Non-pigmented ciliary epithelial cell (primary cell): ENCODE measurements at regions not wholly inside any gene's neighbourhood (a gene's known extent, or its start where the extent isn't known, plus 50 kb on each side); places are given as distances from the start of the nearest gene placed in this dataset.

ENCODE experiments used
- DNase-seq: peaks from one replicate; pipeline ENCODE4 v3.0.0-alpha.2; 2010; ENCODE audit warnings: low read depth

DNA sequence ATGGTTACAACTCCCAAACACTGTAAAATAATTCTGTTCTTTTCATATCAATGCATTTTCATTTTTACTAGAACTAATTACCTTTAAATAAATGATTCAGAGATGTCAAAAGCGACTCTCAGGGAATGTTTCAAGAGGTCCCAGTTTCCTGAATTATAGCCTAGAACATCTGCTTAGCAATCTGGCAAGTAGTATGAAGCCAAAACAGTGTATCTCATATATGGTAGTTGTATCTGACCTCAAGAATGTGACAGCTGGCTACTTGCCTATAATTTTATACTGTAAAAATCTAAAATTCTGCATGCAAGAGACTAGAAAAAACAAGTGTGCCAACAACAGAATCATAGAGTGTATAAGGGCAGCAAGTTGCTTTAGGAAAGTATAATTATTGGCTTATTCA, 187.7 kb upstream of the POU5F2 start:
- DNase-seq, result peak; percentile 19

DNA sequence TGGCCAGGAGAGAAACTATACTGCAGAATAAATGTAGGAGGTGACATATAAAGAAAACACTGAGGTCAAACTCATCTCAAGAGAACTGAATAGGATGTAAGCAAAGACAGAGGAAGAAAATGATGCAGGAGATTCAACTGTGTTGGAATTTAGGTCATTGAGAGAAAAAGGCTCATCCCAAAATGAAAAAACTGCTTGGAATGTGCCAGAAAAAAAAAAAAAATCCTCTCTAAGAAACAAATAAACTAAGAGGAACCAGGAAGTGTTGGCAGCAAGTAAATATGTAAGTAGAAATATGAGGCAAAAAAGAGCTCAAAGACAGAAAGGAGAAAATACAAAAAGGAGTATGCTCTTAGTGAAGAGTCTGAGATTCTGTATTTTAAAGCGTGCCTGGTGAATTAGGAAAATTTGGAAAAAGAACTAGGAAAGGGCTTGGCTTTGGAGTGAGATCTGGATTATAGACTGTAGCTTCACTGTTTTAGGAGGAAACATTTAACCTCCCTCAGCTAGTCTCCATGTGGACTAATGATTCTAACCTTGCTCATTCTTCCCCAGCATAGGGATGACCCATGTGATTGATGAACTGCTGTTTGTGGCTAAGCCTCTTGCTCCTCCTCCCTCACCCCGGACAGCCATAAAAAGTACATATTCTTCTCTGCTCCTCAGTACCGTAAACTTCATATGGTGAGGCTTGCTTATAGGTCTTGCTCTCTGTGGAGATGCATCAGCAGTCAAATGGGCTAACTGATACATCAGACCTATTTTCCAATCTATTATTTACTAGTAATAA, 185.6 kb upstream of the POU5F2 start:
- DNase-seq, result no peak

DNA sequence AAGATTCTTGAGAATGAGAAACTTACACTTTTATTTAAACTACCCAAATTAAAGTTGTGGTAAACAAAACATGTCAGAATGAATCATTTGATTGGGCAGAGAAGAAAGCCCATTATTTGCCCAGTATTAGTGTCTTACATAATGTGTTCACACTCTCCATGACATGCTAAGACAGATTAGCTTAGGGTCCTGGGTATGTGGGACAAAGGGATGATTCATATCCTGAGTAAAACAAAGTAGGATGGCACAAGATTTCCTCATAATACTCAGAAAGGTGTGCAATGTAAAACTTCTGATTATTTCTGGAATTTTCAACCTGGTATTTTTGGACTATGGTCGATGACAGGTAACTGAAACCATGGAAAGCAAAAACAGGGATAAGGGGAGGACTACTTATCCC, 183.9 kb upstream of the POU5F2 start:
- DNase-seq, result no peak

DNA sequence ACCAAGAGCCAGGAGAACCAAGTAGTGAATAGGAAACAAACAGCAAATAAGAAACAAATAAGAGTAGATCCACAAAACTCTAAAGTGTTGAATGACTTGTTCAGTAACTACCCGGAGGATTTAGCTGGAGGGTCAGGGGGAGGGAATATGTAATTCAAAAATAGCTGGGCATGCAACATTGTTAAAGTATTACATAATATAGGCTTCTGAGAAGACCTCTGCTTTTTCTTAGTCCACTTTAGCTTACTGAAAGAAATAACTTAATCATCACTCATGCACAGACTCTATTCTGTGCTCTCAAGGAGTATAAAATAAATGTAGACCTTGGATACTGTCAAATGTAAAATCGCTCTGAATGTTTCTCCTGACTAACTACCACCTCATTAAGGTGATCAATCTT, 183.2 kb upstream of the POU5F2 start:
- no peak for DNase-seq

DNA sequence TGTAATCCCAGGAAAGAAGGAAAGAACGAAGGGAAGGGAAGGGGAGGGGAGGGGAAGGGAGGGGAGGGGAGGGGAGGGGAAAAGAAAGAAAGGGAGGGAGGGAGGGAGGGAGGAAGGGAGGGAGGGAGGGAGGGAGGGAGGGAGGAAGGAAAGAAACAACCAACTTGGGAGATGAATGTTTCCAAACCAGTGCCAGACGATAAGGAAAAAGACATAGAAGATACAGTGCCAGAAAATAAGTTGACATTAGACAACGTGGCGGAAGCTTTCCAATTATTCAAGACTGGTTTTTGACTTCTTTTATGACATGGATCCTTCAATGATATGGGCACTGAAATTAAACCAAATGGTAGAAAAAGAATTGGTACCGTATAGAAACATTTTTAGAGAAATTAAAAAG, 181.2 kb upstream of the POU5F2 start:
- no peak for DNase-seq

DNA sequence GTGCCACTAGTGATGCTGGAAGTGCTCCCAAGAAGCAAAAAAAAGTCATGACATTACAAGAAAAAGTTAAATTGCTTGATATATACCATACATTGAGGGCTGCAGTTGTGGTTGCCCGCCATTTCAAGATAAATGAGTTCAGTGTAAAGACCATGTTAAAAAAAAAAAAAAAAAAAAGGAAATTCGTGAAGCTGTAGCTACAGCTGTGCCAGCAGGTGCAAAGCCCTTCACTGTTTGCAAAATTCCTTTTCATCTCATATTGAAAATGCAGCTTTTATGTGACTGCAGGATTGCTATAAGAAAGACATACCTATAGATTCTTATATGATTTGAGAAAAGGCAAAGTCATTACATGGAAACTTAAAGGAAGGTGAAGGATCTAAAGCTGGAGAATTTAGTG, 179.6 kb upstream of the POU5F2 start:
- DNase-seq, result no peak

DNA sequence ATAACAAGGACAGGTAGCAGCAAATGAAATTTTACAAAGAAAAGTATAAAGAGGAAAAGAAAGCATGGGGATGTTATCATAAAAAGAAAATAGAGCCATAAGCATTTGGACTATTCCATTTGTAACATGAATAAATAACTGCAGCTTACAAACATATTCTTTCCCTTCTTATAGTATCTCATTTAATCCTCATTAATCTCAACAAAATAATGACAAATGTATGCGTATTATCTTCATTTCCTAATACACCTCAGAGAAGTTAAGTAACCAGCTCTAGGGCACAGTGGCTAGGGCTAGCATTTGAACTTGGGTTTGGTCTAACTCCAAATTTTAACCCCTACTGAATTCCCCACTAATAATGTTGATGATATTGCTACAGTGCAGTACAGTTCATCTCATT, 175.5 kb upstream of the POU5F2 start:
- DNase-seq, result no peak

DNA sequence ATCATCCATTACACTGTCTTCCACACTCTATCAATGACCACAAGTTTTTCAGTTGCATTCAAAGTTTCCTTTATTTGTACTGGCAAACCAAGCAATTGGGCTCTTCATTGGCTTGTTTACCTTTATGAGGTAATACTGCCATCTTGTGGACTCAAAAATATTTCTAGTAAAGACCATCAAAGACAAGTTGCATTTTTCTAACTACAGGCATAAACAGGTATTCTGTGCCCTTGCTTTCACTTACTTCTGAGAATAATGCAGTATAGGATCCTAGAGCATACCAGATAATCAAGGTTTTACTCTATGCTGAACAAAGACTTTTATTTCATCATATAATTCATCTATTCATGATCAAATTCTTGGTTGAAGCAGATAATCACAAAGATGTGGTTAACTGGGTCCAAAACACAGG, 173.7 kb upstream of the POU5F2 start:
- no peak for DNase-seq

DNA sequence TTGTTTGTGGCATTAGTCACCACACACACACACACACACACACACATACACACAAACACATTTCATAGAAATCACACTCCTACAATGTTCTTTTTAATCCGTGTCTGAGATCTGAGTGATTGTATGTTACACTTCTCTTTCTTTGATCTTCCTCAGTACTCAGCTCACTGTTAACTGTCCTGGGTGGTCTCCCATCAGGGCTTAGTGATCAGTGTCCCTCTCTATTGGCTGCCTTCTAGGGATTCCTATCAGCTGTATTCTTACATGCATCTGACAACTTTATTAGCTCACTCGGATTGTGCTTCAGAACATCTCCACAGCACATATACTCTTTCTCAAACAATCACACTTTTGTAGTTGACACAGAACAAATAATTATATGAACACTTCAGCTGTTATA, 170.2 kb upstream of the POU5F2 start:
- DNase-seq, result no peak

DNA sequence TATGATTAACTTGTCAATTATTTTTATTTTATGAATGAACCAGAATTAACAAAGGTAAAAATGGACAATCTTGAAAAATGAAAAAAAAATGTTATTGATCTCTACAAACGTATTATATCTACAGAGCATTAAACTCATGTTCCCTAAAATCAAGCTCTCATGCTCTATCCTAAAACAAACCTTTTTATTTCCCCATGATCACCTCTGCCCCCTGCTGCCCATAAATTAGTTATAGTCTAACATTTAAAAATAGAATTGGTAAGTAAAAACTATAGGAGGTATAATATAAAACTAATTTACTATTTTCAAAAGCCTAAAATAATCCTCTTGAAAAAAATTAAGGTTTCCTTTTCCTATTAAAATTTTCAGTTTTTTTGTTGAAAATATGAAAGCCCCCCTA, 168.0 kb upstream of the POU5F2 start:
- DNase-seq, result no peak

DNA sequence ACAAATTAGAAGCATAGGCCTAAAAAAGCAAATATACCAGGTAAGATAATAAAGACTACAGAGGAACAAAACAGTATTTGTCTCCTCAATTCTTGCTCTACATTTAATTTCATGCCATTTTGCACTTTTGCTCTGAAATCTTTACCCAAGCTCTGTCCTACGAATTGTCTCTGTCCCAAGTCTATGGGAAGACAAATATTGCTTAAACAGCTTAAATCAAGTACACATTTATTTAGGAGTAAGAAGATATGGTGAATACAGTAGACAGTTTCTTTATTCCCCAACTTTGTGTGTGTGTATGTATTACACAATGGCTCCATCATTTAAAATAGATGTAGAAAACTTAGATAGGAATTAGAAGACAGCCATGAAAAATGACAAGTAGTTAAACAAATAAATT, 163.5 kb upstream of the POU5F2 start:
- no peak for DNase-seq

DNA sequence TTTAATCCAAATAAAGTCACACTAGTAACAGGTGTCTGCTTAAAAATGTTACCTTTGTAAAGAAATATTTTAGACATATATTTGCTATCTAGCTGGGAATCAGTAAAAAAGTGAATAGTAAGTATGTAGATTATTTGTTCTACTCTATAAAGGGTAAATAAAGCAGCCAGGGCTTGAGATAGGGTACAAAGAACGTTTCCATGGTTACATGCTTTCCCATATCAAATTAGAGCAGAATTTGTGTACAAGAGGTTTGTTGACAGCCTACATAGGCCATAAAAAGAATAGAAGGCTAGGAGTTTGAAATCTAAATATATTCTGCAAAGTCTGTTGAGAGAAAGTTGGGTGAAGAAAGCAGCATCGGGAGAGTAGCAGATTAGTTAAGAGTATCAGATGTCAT, 160.9 kb upstream of the POU5F2 start:
- DNase-seq, result no peak

DNA sequence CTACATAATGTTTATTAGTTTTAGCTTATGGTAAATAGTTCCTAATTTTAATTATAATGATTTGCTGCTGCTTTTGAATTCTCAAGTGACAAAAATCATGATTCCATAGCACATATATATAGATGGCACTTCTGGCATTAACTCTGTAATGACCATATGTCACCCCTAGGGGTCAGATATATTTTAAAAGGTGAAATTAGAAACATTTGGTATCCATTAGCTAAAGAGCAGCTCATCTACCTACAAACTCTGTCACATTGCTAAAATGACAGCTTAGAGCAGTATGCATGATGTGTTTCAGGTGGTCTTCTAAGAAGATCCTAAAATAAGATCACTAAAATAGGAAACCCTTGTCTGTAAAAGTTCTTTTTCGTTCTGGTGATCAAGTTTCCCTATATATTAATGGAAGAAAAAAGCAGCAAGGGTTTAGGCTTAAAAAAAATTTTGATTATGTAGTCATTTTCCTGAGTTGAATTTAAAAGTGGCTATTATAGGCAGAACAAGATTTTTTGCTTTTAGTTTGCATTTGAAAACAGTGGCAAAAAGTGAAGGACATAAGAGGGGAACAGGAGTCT, 157.7 kb upstream of the POU5F2 start:
- no peak for DNase-seq

DNA sequence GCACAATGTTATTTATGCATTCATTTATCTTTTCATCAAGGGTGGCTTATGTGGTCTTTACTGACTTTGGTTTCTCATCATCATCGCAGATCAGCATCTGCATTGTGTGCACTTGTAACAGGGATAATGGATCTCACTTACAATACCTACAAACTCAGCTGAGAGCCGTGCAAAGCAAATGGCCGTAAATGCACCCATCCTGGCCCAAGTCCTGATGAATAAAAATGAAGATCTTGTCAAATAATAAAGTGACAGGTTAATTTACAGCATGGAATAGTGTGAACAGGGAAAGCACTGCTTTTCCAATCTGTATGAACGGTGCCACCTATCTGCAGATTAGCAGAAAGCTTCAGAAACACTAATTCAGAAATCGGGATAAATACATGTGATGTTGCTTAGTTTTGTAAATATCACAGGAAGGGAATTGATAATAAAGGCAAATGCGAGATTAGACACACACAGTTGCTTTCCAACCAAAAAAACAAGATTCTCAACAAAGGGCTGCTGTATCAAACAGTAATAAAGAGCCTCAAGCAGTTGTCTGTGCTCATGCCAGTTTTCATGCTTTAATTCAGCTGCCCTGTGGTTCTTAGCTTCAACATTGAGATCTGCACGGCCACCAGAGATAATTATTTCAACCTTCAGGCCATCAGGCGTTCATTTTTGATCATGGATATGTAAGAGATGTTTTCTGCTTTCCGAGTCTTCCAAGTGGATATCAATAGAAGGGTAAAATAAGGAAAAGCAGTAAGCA, 153.4 kb upstream of the POU5F2 start:
- DNase-seq, result no peak

DNA sequence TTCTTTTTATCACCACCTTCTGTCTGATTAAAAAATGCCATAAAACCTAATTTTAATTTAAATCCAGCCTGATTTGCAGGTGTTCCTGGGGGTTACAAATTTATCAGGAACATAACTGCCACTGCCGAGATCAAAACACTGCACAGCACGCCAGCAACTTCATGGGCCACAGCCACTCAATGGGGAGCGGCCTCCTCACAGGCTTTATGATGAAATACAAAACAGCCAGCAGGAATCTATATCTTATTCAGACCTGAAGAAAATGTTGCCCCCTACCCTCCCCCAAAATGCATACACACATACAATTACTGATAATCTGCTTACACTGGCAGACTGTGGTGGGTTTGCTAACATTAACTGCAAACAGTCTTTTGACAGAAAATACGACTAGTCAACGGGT, 151.7 kb upstream of the POU5F2 start:
- no peak for DNase-seq

DNA sequence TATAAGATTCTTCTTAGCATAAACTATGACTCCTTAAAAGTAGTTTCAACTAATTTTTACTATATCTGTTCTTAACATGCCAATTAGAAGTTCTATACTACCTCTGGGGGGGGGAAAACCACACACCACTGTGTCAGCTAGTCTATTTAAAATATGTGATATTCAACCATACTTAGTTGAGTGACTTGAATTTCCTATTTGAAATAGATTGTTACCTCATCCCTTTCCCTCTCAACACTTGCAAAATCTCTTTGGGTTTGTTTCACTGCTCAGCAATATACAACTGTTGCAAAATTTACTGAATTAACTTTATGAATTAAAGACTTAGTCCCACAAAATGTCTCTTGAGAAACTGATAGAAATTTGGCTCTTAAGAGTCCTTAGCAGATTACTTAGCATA, 151.1 kb upstream of the POU5F2 start:
- DNase-seq, result no peak

DNA sequence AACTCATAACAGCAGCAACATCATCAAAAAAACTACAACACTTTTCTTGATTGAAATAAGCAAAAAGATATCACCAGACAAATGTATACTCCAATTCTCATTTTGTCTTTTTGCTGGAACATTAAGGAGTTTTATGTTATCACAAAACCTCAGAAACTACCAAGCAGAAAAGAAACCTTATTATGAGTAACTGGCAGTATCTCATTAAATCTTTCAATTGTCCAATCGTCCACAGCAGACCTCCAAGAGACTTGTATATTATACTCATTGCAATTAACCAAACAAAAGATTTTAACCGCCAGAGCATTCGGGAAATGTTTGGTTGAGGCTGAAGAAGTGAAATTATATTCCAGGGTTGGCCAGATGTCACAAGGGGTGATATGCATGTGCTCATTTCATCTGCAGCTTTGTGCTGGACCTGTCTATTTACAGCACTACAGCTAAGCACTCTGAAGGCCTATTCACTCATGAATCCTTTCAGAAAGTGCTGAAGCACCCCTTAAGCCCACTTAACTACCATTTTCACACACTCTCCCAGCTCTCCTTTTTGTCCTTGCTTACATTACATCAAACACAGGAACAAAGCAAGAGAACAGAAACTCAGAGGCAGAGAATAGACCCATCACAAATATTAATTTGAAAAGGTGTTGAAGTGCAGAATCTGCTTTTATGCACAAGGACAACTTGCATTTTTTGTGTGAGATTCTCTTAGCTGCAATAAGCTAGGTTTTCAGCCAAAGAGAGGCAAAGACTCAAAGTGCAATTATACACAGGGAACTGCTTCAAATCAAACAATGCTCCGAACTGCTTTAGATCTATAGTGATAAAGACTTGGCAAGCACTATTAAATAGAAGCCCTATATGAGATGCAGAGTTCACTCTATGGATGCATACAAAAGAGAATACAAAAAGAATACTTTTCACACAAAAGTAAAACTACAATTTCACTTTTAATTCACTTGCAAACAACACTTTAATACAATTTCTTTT, 150.4 kb upstream of the POU5F2 start:
- no peak for DNase-seq

DNA sequence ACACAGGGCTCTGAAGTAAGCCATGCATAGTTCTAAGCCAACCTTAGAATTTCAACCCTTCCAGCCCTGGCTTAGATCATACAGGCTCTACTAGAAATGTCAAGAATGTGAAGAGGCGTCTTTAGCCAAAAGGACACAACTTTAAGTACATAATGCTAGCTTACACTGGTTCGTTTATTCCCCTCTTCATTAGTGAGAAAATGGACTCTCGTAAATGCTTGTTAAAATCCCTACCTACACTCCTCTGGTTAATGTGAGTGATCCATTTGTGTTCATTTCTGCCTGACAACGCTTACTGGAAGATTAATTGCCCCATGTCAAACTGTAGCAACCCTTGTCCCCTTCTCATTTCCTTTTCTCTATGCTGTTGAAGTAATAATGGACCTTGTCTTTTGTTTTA, 149.3 kb upstream of the POU5F2 start:
- peak; percentile 10 for DNase-seq

DNA sequence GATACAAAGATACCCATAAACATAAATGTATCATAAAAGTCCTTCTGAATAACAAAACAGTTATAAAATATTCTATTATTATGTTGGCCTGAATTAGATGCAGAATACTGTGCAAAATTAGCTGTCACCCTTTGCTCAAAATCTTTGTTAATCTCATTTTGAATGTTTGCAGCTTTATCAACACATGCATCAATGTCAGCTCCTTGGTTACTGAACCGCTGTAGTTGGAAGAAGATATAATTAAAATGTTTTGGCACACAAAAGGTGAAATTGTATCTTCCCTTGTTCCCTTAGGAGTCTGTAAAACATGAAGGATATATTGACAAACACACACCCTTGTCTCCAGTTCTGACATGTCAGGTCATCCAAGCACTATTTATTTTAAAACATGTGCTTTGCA, 146.3 kb upstream of the POU5F2 start:
- no peak for DNase-seq

DNA sequence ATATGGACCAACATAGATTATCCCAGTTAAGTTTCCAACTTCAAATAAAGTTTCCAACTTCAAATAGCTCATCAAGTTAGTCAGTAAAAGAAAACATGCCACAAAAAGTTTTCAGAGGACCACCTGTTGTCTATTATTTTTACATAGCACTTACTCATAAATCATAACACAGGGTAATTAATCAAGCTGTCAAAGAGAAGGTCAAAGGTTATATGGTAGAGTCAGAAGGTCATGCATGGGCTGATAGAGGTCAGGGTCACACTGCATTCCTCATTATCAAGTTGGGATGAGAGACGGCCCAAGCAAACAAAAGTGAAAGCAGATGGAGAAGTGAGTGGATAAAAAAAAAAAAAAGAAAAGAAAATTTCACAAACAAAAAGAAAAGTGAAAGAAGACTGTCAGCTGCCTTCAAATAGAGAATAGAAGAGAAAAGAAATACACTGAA, 145.5 kb upstream of the POU5F2 start:
- no peak for DNase-seq

DNA sequence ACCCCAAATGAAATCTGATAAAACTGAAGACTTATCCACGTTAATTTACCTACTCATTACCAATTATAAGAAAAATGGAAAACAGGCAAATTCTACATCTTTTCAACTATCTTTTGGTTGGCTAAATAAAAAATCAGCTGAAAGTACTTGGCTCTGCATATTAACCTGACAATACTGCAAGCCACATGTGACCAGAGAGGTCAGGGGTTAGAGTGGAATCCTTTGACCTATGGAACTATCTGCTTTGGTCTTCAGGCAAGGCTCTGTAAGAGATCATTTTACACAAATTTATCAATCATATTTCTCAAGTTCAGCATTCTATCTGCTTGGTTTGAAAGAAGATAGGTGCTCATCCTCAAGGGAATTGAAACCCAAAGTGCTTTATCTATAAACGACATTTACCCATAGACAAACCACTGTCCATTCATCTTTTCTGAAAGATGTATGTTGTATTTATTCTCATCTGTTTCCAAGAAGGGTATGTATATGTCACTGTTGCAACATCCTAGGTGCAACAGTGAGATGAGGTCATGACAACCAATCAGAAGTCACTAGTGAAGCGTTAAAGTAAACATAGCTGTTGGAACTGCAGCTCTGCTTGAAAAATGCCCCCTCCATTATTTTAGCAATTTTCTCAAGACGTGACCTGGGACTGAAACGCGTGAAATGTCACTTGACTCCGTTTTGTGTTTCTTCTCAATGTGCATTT, 144.9 kb upstream of the POU5F2 start:
- DNase-seq, result no peak
